GM23338 (cell line): ENCODE measurements at regions not wholly inside any gene's neighbourhood (a gene's known extent, or its start where the extent isn't known, plus 50 kb on each side); places are given as distances from the start of the nearest gene placed in this dataset.

Experiments
- ATAC-seq: fragments of 200-7000 bp; cut with Tn5 transposase; 3 replicates; pipeline ENCODE4 v1.9.1; 2020
- DNase-seq: peaks from one replicate; pipeline ENCODE4 v3.0.0-alpha.2; 2015; ENCODE audit warnings: low spot score
- H2AFZ ChIP-seq: fragments of 200-600 bp; sonication (generic); 2 replicates; pipeline ENCODE4 v1.8.0; 2016; ENCODE audit warnings: antibody characterized with exemption, mild to moderate bottlenecking, moderate library complexity
- H3F3A ChIP-seq: fragments of 200-600 bp; sonication (generic); replicated peaks from 2 replicates; pipeline ENCODE4 v1.8.0; 2017; ENCODE audit warnings: antibody characterized with exemption, mixed run types, low read depth
- H3K27ac ChIP-seq: fragments of 200-600 bp; sonication (generic); 2 replicates; pipeline ENCODE4 v1.6.1; 2016; ENCODE audit warnings: low read depth
- H3K27me3 ChIP-seq: fragments of 200-600 bp; sonication (generic); 2 replicates; pipeline ENCODE4 v1.8.0; 2016; ENCODE audit warnings: mild to moderate bottlenecking, mixed run types, moderate library complexity; ENCODE audit not compliant: insufficient read depth
- H3K36me3 ChIP-seq: fragments of 200-600 bp; sonication (generic); 2 replicates; pipeline ENCODE4 v1.8.0; 2016; ENCODE audit warnings: mild to moderate bottlenecking; ENCODE audit not compliant: insufficient read depth
- H3K4me1 ChIP-seq: fragments of 200-600 bp; sonication (generic); 2 replicates; pipeline ENCODE4 v1.8.0; 2016; ENCODE audit warnings: mild to moderate bottlenecking, moderate library complexity; ENCODE audit not compliant: insufficient read depth
- H3K4me2 ChIP-seq: fragments of 200-600 bp; sonication (generic); 2 replicates; pipeline ENCODE4 v1.7.1; 2017; ENCODE audit warnings: mixed run types
- H3K4me3 ChIP-seq: fragments of 200-600 bp; sonication (generic); 2 replicates; pipeline ENCODE4 v1.6.1; 2016; ENCODE audit warnings: mixed run types
- H3K79me2 ChIP-seq: fragments of 200-600 bp; sonication (generic); replicated peaks from 2 replicates; pipeline ENCODE4 v1.8.0; 2017; ENCODE audit warnings: mild to moderate bottlenecking; ENCODE audit not compliant: insufficient read depth
- H3K9me2 ChIP-seq: fragments of 200-600 bp; sonication (generic); 2 replicates; pipeline ENCODE4 v1.8.0; 2017; ENCODE audit not compliant: insufficient read depth
- H4K20me1 ChIP-seq: fragments of 200-600 bp; sonication (generic); replicated peaks from 2 replicates; pipeline ENCODE4 v1.8.0; 2017; ENCODE audit warnings: mild to moderate bottlenecking; ENCODE audit not compliant: insufficient read depth
- H3K27ac Mint-ChIP-seq: 2 replicates; pipeline ENCODE4 v1.8.0; 2020; ENCODE audit warnings: inconsistent platforms, mild to moderate bottlenecking, moderate library complexity, mixed read lengths
- H3K27me3 Mint-ChIP-seq: 3 replicates; pipeline ENCODE4 v1.8.0; 2022; ENCODE audit warnings: low read depth, mild to moderate bottlenecking, moderate library complexity, mixed read lengths, inconsistent platforms; ENCODE audit not compliant: insufficient read depth, poor library complexity
- H3K36me3 Mint-ChIP-seq: 3 replicates; pipeline ENCODE4 v1.8.0; 2021; ENCODE audit warnings: low read depth, mild to moderate bottlenecking, inconsistent platforms, moderate library complexity, mixed read lengths
- H3K4me1 Mint-ChIP-seq: 3 replicates; pipeline ENCODE4 v1.8.0; 2020; ENCODE audit warnings: mild to moderate bottlenecking, inconsistent platforms, mixed read lengths
- H3K4me3 Mint-ChIP-seq: 3 replicates; pipeline ENCODE4 v1.8.0; 2021; ENCODE audit warnings: moderate library complexity, mild to moderate bottlenecking, inconsistent platforms, mixed read lengths
- H3K9me3 Mint-ChIP-seq: 3 replicates; pipeline ENCODE4 v1.8.0; 2020; ENCODE audit warnings: moderate library complexity, mild to moderate bottlenecking, inconsistent platforms, mixed read lengths
- CREB1 ChIP-seq: fragments of 250-450 bp; sonication (Bioruptor Pico); IDR thresholded peaks from 2 replicates; pipeline ENCODE4 v1.5.0; 2020; ENCODE audit warnings: low read depth, mild to moderate bottlenecking, moderate library complexity
- EZH2 ChIP-seq: fragments of 200-600 bp; sonication (generic); IDR thresholded peaks from one replicate; pipeline ENCODE4 v1.8.0; 2017; ENCODE audit warnings: antibody characterized with exemption, mild to moderate bottlenecking, low read depth; ENCODE audit not compliant: unreplicated experiment
- EZH2phosphoT487 ChIP-seq: fragments of 200-600 bp; sonication (generic); IDR thresholded peaks from one replicate; pipeline ENCODE4 v1.8.1; 2018; ENCODE audit warnings: antibody characterized with exemption; ENCODE audit not compliant: unreplicated experiment
- JUNB ChIP-seq: IDR thresholded peaks from one replicate; pipeline ENCODE4 v1.6.1; 2016; ENCODE audit warnings: antibody characterized with exemption; ENCODE audit not compliant: unreplicated experiment
- NANOG ChIP-seq: IDR thresholded peaks from 2 replicates; pipeline ENCODE4 v1.6.1; 2016; ENCODE audit warnings: antibody characterized with exemption, borderline replicate concordance
- POLR2AphosphoS5 ChIP-seq: IDR thresholded peaks from 2 replicates; pipeline ENCODE4 v1.6.1; 2016; ENCODE audit warnings: antibody characterized with exemption, low read depth
- STAT1 ChIP-seq: IDR thresholded peaks from one replicate; pipeline ENCODE4 v1.6.1; 2016; ENCODE audit warnings: antibody characterized with exemption; ENCODE audit not compliant: unreplicated experiment
- ZNF114 ChIP-seq: fragments of 250-450 bp; sonication (Bioruptor Pico); IDR thresholded peaks from 2 replicates; pipeline ENCODE4 v1.5.0; 2020; ENCODE audit warnings: mild to moderate bottlenecking, moderate library complexity
- ZNF331 ChIP-seq: fragments of 250-450 bp; sonication (Bioruptor Pico); IDR thresholded peaks from 2 replicates; pipeline ENCODE4 v1.5.0; 2020; ENCODE audit warnings: low read depth, mild to moderate bottlenecking, moderate library complexity
- TF ChIP-seq, protein P1 (sequence below): fragments of 250-450 bp; sonication (Bioruptor Pico); IDR thresholded peaks from 2 replicates; pipeline ENCODE4 v1.5.0; 2020; ENCODE audit warnings: mild to moderate bottlenecking, moderate library complexity
- TF ChIP-seq, protein P2 (sequence below): IDR thresholded peaks from 2 replicates; pipeline ENCODE4 v1.6.1; 2016; ENCODE audit warnings: antibody characterized with exemption
- TF ChIP-seq, protein P3 (sequence below): IDR thresholded peaks from one replicate; pipeline ENCODE4 v1.6.1; 2018; ENCODE audit warnings: antibody characterized with exemption; ENCODE audit not compliant: unreplicated experiment
- TF ChIP-seq, protein P4 (sequence below), 2 experiments: fragments of 200-600 bp in 1 of 2; sonication (generic) in 1 of 2; conservative IDR thresholded peaks; 2 replicates each; pipeline versions ENCODE4 v1.5.1 to v1.6.1; 2016 to 2017; ENCODE audit warnings: antibody characterized with exemption in 2 of 2, low read depth in 2 of 2, mild to moderate bottlenecking in 2 of 2, moderate library complexity in 1 of 2

DNA sequence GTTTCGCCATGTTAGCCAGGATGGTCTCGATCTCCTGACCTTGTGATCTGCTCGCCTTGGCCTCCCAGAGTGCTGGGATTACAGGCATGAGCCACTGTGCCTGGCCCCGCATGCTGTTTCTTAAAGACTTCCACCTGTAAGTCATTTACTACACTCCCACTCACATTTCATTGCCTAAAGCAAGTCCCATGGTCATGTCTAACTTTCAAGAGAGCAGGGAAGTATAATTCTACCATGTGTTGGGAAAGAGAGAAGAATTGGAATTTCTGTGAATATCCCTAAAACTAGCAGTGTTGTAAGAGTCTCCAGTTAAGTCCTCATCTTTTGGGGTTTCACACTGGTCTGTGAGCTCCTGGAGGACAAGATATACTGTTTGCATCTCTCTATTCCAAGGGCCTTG is 139.7 kb downstream of the EMP1 start:
- no peak overlapping the region for H3K27ac ChIP-seq
- H3K36me3 ChIP-seq, result no peaks in the 10 kb centered on the region
- no peak for DNase-seq
- H3K9me3 Mint-ChIP-seq, result no peaks in the 10 kb centered on the region
- H4K20me1 ChIP-seq, result no peaks in the 10 kb centered on the region
- no peaks in the 10 kb centered on the region for H3K27me3 ChIP-seq
- no peak for ATAC-seq
- H3F3A ChIP-seq, result no peaks in the 10 kb centered on the region
- H2AFZ ChIP-seq, result no peak overlapping the region
- TF ChIP-seq, protein P1, sequence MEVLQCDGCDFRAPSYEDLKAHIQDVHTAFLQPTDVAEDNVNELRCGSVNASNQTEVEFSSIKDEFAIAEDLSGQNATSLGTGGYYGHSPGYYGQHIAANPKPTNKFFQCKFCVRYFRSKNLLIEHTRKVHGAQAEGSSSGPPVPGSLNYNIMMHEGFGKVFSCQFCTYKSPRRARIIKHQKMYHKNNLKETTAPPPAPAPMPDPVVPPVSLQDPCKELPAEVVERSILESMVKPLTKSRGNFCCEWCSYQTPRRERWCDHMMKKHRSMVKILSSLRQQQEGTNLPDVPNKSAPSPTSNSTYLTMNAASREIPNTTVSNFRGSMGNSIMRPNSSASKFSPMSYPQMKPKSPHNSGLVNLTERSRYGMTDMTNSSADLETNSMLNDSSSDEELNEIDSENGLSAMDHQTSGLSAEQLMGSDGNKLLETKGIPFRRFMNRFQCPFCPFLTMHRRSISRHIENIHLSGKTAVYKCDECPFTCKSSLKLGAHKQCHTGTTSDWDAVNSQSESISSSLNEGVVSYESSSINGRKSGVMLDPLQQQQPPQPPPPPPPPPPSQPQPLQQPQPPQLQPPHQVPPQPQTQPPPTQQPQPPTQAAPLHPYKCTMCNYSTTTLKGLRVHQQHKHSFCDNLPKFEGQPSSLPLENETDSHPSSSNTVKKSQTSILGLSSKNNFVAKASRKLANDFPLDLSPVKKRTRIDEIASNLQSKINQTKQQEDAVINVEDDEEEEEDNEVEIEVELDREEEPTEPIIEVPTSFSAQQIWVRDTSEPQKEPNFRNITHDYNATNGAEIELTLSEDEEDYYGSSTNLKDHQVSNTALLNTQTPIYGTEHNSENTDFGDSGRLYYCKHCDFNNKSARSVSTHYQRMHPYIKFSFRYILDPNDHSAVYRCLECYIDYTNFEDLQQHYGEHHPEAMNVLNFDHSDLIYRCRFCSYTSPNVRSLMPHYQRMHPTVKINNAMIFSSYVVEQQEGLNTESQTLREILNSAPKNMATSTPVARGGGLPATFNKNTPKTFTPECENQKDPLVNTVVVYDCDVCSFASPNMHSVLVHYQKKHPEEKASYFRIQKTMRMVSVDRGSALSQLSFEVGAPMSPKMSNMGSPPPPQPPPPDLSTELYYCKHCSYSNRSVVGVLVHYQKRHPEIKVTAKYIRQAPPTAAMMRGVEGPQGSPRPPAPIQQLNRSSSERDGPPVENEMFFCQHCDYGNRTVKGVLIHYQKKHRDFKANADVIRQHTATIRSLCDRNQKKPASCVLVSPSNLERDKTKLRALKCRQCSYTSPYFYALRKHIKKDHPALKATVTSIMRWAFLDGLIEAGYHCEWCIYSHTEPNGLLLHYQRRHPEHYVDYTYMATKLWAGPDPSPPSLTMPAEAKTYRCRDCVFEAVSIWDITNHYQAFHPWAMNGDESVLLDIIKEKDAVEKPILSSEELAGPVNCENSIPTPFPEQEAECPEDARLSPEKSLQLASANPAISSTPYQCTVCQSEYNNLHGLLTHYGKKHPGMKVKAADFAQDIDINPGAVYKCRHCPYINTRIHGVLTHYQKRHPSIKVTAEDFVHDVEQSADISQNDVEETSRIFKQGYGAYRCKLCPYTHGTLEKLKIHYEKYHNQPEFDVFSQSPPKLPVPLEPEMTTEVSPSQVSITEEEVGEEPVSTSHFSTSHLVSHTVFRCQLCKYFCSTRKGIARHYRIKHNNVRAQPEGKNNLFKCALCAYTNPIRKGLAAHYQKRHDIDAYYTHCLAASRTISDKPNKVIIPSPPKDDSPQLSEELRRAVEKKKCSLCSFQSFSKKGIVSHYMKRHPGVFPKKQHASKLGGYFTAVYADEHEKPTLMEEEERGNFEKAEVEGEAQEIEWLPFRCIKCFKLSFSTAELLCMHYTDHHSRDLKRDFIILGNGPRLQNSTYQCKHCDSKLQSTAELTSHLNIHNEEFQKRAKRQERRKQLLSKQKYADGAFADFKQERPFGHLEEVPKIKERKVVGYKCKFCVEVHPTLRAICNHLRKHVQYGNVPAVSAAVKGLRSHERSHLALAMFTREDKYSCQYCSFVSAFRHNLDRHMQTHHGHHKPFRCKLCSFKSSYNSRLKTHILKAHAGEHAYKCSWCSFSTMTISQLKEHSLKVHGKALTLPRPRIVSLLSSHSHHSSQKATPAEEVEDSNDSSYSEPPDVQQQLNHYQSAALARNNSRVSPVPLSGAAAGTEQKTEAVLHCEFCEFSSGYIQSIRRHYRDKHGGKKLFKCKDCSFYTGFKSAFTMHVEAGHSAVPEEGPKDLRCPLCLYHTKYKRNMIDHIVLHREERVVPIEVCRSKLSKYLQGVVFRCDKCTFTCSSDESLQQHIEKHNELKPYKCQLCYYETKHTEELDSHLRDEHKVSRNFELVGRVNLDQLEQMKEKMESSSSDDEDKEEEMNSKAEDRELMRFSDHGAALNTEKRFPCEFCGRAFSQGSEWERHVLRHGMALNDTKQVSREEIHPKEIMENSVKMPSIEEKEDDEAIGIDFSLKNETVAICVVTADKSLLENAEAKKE (CRISPR knock-in tag), result no peak
- TF ChIP-seq CREB1 (no peak), ZNF114 (CRISPR knock-in tag) (no peak), NANOG (no peak), STAT1 (no peak), EZH2 (no peak), ZNF331 (no peak), JUNB (no peak), EZH2phosphoT487 (no peak), POLR2AphosphoS5 (no peak)
- TF ChIP-seq, protein P2, sequence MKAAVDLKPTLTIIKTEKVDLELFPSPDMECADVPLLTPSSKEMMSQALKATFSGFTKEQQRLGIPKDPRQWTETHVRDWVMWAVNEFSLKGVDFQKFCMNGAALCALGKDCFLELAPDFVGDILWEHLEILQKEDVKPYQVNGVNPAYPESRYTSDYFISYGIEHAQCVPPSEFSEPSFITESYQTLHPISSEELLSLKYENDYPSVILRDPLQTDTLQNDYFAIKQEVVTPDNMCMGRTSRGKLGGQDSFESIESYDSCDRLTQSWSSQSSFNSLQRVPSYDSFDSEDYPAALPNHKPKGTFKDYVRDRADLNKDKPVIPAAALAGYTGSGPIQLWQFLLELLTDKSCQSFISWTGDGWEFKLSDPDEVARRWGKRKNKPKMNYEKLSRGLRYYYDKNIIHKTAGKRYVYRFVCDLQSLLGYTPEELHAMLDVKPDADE, result no peak
- TF ChIP-seq, protein P3, sequence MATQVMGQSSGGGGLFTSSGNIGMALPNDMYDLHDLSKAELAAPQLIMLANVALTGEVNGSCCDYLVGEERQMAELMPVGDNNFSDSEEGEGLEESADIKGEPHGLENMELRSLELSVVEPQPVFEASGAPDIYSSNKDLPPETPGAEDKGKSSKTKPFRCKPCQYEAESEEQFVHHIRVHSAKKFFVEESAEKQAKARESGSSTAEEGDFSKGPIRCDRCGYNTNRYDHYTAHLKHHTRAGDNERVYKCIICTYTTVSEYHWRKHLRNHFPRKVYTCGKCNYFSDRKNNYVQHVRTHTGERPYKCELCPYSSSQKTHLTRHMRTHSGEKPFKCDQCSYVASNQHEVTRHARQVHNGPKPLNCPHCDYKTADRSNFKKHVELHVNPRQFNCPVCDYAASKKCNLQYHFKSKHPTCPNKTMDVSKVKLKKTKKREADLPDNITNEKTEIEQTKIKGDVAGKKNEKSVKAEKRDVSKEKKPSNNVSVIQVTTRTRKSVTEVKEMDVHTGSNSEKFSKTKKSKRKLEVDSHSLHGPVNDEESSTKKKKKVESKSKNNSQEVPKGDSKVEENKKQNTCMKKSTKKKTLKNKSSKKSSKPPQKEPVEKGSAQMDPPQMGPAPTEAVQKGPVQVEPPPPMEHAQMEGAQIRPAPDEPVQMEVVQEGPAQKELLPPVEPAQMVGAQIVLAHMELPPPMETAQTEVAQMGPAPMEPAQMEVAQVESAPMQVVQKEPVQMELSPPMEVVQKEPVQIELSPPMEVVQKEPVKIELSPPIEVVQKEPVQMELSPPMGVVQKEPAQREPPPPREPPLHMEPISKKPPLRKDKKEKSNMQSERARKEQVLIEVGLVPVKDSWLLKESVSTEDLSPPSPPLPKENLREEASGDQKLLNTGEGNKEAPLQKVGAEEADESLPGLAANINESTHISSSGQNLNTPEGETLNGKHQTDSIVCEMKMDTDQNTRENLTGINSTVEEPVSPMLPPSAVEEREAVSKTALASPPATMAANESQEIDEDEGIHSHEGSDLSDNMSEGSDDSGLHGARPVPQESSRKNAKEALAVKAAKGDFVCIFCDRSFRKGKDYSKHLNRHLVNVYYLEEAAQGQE, result no peak
- TF ChIP-seq, protein P4, sequence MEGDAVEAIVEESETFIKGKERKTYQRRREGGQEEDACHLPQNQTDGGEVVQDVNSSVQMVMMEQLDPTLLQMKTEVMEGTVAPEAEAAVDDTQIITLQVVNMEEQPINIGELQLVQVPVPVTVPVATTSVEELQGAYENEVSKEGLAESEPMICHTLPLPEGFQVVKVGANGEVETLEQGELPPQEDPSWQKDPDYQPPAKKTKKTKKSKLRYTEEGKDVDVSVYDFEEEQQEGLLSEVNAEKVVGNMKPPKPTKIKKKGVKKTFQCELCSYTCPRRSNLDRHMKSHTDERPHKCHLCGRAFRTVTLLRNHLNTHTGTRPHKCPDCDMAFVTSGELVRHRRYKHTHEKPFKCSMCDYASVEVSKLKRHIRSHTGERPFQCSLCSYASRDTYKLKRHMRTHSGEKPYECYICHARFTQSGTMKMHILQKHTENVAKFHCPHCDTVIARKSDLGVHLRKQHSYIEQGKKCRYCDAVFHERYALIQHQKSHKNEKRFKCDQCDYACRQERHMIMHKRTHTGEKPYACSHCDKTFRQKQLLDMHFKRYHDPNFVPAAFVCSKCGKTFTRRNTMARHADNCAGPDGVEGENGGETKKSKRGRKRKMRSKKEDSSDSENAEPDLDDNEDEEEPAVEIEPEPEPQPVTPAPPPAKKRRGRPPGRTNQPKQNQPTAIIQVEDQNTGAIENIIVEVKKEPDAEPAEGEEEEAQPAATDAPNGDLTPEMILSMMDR (conservative IDR thresholded peaks at IDR 0.05; ENCODE audit: low read depth in 2 of 2), result no peak
- H3K36me3 Mint-ChIP-seq, result no peaks in the 10 kb centered on the region; the same call in 2 of the 3 replicates
- H3K79me2 ChIP-seq, result no peaks in the 10 kb centered on the region
- H3K4me2 ChIP-seq, result no peak overlapping the region
- no peak overlapping the region for H3K27ac Mint-ChIP-seq
- peaks cover 6% of the 10 kb centered on the region for H3K9me2 ChIP-seq
- peaks cover 4% of the 10 kb centered on the region for H3K27me3 Mint-ChIP-seq
- H3K4me1 Mint-ChIP-seq, result no peaks in the 10 kb centered on the region
- no peaks in the 10 kb centered on the region for H3K4me1 ChIP-seq
- H3K4me3 ChIP-seq, result no peak overlapping the region
- no peak overlapping the region for H3K4me3 Mint-ChIP-seq
